Body of pancreas (tissue), 4 donors: ENCODE measurements at regions not wholly inside any gene's neighbourhood (a gene's known extent, or its start where the extent isn't known, plus 50 kb on each side); places are given as distances from the start of the nearest gene placed in this dataset.

Experiments
- POLR2A ChIP-seq, 3 donors: fragments of 450-650 bp; IDR thresholded peaks; one replicate each; pipeline ENCODE4 v1.6.1; 2016; ENCODE audit warnings: antibody characterized with exemption in 3 of 3, mild to moderate bottlenecking in 2 of 3
- TF ChIP-seq, protein P1 (sequence below), 7 experiments: fragments of 450-650 bp in 4 of 7; fragments of 200-600 bp in 3 of 7; sonication (generic) in 3 of 7; IDR thresholded peaks; one replicate each; pipeline ENCODE4 v1.5.1; 2016 to 2019; ENCODE audit warnings: antibody characterized with exemption in 7 of 7

DNA sequence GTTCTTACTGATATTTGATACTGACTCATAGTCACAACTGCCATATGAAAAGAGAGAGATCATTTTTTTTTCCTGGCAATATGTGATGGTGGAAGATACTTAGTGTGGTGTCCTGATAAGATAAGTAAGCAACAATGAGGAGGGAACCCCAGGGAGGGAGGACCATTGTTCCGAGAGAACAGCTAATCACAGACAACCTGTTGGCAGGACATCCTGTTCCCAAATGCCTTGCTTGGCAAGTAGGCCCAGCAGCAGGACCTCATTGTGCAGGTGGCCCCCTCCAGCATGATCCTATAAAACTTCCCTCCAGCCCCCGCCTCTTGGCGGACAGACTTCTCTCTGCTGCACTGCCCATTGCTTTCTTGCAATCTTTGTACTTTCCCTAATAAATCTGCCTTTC is 329.4 kb upstream of the CHRM3 start:
- TF ChIP-seq, protein P1, sequence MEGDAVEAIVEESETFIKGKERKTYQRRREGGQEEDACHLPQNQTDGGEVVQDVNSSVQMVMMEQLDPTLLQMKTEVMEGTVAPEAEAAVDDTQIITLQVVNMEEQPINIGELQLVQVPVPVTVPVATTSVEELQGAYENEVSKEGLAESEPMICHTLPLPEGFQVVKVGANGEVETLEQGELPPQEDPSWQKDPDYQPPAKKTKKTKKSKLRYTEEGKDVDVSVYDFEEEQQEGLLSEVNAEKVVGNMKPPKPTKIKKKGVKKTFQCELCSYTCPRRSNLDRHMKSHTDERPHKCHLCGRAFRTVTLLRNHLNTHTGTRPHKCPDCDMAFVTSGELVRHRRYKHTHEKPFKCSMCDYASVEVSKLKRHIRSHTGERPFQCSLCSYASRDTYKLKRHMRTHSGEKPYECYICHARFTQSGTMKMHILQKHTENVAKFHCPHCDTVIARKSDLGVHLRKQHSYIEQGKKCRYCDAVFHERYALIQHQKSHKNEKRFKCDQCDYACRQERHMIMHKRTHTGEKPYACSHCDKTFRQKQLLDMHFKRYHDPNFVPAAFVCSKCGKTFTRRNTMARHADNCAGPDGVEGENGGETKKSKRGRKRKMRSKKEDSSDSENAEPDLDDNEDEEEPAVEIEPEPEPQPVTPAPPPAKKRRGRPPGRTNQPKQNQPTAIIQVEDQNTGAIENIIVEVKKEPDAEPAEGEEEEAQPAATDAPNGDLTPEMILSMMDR (IDR thresholded peaks at IDR 0.05): no peak
- TF ChIP-seq POLR2A (IDR thresholded peaks at IDR 0.05): no peak
